MCF 10A (cell line): ENCODE measurements at regions not wholly inside any gene's neighbourhood (a gene's known extent, or its start where the extent isn't known, plus 50 kb on each side); places are given as distances from the start of the nearest gene placed in this dataset.
"Not testable (repeated sequence)": the region's sequence is repeated elsewhere in the genome, so short reads cannot be mapped to it uniquely, and the experiment has no call there.

Source experiments
- BruUV-seq: library from RNA; stranded (reverse); fragments of 400-500 nt; replicated peaks from 2 replicates; lab custom pipeline; 2021; lab: Mats Ljungman, UMichigan
- CTCF ChIA-PET: fragments of 300-600 bp; sonication (Branson Sonifier 250); formaldehyde crosslinking; extraction: SDS; loops from one replicate; lab custom pipeline; 2021; ENCODE audit warnings: antibody characterized with exemption, inconsistent platforms; lab: Yijun Ruan, JAX
- POLR2A ChIA-PET: fragments of 300-600, 350-650 bp; sonication (Branson Sonifier 250); formaldehyde crosslinking; extraction: SDS; loops from one replicate; lab custom pipeline; 2020; ENCODE audit warnings: antibody characterized with exemption, inconsistent platforms; lab: Yijun Ruan, JAX
- DNase-seq: peaks from one replicate; pipeline ENCODE4 v3.0.0-alpha.2; 2018; ENCODE audit not compliant: unreplicated experiment
- H3K27ac Mint-ChIP-seq: one replicate; pipeline ENCODE4 v1.8.0; 2022; ENCODE audit warnings: mild to moderate bottlenecking, low read depth, mixed read lengths; ENCODE audit not compliant: unreplicated experiment
- H3K27me3 Mint-ChIP-seq: one replicate; pipeline ENCODE4 v1.8.0; 2022; ENCODE audit warnings: mixed read lengths; ENCODE audit not compliant: insufficient read depth, unreplicated experiment
- H3K36me3 Mint-ChIP-seq: one replicate; pipeline ENCODE4 v1.8.0; 2022; ENCODE audit warnings: mild to moderate bottlenecking, moderate library complexity, mixed read lengths; ENCODE audit not compliant: insufficient read depth, unreplicated experiment
- H3K4me1 Mint-ChIP-seq: one replicate; pipeline ENCODE4 v1.8.0; 2022; ENCODE audit warnings: mixed read lengths; ENCODE audit not compliant: insufficient read depth, unreplicated experiment
- H3K4me3 Mint-ChIP-seq: one replicate; pipeline ENCODE4 v1.8.0; 2022; ENCODE audit warnings: mild to moderate bottlenecking, moderate library complexity, mixed read lengths; ENCODE audit not compliant: unreplicated experiment
- H3K9me3 Mint-ChIP-seq: one replicate; pipeline ENCODE4 v1.8.0; 2022; ENCODE audit warnings: mixed read lengths; ENCODE audit not compliant: unreplicated experiment
- intact Hi-C: fragments of 100-400 bp; cut with micrococcal nuclease; formaldehyde crosslinking; loops from 2 replicates; pipeline ENCODE4 v1.14.1; 2022
- TF ChIP-seq, protein P1 (sequence below): fragments of 200-600 bp; IDR thresholded peaks from one replicate; pipeline ENCODE4 v1.8.0; 2022; ENCODE audit warnings: antibody characterized with exemption, mild to moderate bottlenecking; ENCODE audit not compliant: unreplicated experiment

DNA sequence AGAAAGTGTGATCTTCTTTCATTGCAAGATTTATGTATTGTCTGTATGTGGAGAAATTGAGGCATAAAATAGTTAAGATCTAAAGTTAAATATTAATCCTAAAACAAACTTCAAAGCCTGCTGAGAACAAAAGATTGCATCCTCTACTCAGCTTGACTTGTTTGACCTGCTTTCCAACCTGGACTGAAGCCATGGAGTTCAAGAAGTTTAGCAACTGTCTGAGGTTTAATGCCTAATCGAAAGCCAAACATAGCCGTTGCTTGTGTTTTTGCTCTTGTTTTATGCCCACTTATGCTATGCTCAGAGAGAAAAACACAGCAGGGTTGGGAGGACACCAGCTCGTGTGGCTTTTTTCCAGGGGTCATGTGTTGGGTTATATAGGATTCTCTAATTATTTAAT is 135.6 kb downstream of the NUFIP1 start:
- TF ChIP-seq, protein P1, sequence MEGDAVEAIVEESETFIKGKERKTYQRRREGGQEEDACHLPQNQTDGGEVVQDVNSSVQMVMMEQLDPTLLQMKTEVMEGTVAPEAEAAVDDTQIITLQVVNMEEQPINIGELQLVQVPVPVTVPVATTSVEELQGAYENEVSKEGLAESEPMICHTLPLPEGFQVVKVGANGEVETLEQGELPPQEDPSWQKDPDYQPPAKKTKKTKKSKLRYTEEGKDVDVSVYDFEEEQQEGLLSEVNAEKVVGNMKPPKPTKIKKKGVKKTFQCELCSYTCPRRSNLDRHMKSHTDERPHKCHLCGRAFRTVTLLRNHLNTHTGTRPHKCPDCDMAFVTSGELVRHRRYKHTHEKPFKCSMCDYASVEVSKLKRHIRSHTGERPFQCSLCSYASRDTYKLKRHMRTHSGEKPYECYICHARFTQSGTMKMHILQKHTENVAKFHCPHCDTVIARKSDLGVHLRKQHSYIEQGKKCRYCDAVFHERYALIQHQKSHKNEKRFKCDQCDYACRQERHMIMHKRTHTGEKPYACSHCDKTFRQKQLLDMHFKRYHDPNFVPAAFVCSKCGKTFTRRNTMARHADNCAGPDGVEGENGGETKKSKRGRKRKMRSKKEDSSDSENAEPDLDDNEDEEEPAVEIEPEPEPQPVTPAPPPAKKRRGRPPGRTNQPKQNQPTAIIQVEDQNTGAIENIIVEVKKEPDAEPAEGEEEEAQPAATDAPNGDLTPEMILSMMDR = no peak
- intact Hi-C loops = no loop called here
- Mint-ChIP-seq H3K36me3 (no peaks in the 10 kb centered on the region), H3K27me3 (no peaks in the 10 kb centered on the region), H3K9me3 (no peaks in the 10 kb centered on the region), H3K27ac (no peak overlapping the region), H3K4me3 (no peak overlapping the region), H3K4me1 (no peaks in the 10 kb centered on the region)
- POLR2A ChIA-PET = interaction anchor here (1.3 kb wide), 1 partner anchor 350 kb away, joined by 3 read pairs; no protein-coding TSS in a partner anchor
- CTCF ChIA-PET = no interaction called here
- no TSS peak for BruUV-seq
- peak; percentile 9 for DNase-seq

DNA sequence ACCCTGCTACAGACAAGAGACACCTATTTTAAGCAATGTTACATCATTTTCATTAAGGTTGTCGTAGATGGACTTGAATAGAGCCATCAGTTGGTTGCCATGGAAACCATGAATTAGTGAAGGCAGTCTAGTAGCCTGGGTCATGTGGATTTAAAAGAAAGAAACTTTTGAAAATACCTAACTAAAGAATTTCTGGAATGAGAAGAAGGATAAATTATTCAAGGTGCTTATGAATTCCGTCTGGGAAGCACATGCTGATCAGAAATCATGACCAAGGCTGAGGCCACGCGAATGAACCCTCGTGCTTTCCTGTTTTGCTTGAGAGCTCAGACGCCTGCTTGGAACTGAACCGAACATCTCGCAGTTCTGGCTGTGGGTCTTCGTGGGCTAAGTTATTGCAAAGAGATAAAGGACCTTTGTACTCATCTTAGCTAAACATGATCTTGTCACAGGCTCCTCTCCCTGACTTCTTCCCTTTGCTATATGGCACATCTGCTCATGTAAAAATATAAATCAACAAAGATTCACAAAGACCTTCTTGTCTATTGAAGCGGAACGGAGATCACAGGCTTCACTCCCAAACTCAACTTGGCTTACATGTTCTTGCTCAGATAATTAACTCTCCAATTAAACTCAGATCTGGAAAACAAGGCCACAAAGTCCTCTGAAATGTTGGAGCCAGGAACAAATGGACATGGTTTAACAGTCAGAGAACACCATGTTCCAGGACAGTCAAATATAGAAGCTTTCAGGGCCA is 140.2 kb downstream of the NUFIP1 start:
- no TSS peak for BruUV-seq
- H3K27ac Mint-ChIP-seq = no peak overlapping the region
- H3K4me3 Mint-ChIP-seq = no peak overlapping the region
- ChIA-PET CTCF (no interaction called here), POLR2A (no interaction called here)
- no peaks in the 10 kb centered on the region for H3K9me3 Mint-ChIP-seq
- no peak for DNase-seq
- intact Hi-C loops = no loop called here
- no peaks in the 10 kb centered on the region for H3K27me3 Mint-ChIP-seq
- H3K36me3 Mint-ChIP-seq = no peaks in the 10 kb centered on the region
- no peaks in the 10 kb centered on the region for H3K4me1 Mint-ChIP-seq
- TF ChIP-seq, protein P1 = no peak

- H3K27ac Mint-ChIP-seq, H3K27me3 Mint-ChIP-seq, H3K36me3 Mint-ChIP-seq, H3K9me3 Mint-ChIP-seq, H3K4me1 Mint-ChIP-seq, intact Hi-C loops, CTCF ChIA-PET, H3K4me3 Mint-ChIP-seq, BruUV-seq, DNase-seq: not testable (repeated sequence)
- POLR2A ChIA-PET = interaction anchor here (0.6 to 1.0 kb wide), 2 partner anchors 180 to 1614 kb away, joined by 3 to 4 read pairs; no protein-coding TSS in a partner anchor
Measured at GRCh38 chr13:44845281-44846058, 143.8 kb downstream of the NUFIP1 start.

DNA sequence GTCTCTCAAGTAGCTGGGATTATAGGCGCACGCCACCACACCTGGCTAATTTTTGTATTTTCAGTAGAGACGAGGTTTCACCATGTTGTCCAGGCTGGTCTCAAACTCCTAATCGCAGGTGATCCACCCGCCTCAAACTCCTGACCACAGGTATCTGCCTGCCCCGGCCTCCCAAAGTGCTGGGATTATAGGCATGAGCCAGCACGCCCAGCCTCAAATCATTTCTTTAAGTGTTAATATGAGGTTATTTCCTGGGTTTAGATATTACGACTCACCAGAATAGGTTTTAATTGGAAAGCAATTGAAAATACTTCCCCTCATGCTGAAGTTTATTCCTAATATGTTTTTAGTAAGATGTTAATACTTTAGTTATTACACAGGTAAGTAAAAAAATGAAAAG is 144.5 kb downstream of the NUFIP1 start:
- Mint-ChIP-seq H3K4me1 (no peaks in the 10 kb centered on the region), H3K27ac (no peak overlapping the region), H3K4me3 (no peak overlapping the region), H3K27me3 (no peaks in the 10 kb centered on the region), H3K36me3 (no peaks in the 10 kb centered on the region), H3K9me3 (no peaks in the 10 kb centered on the region)
- TF ChIP-seq, protein P1 = no peak
- BruUV-seq = no TSS peak
- ChIA-PET CTCF (interaction anchor here (0.6 kb wide), 1 partner anchor 77 kb away, joined by 3 read pairs; no protein-coding TSS in a partner anchor), POLR2A (interaction anchor here (1.0 kb wide), 1 partner anchor 179 kb away, joined by 4 read pairs; no protein-coding TSS in a partner anchor)
- no peak for DNase-seq
- intact Hi-C loops = no loop called here
